Neutrophil (primary cell): ENCODE measurements at regions not wholly inside any gene's neighbourhood (a gene's known extent, or its start where the extent isn't known, plus 50 kb on each side); places are given as distances from the start of the nearest gene placed in this dataset.

ENCODE experiments used
- H3K27ac ChIP-seq: fragments of 200-600 bp; sonication (generic); 2 replicates; pipeline ENCODE4 v1.5.1; 2016; ENCODE audit warnings: mild to moderate bottlenecking, moderate library complexity
- H3K27me3 ChIP-seq: fragments of 200-600 bp; sonication (generic); 2 replicates; pipeline ENCODE4 v1.6.0; 2016; ENCODE audit warnings: mild to moderate bottlenecking
- H3K36me3 ChIP-seq: fragments of 200-600 bp; sonication (generic); 2 replicates; pipeline ENCODE4 v1.5.1; 2017
- H3K4me1 ChIP-seq, 2 experiments: fragments of 200-600 bp in 1 of 2; sonication (generic) in 1 of 2; 1 replicate in 1 of 2; 2 replicates in 1 of 2; pipeline versions ENCODE4 v1.5.1 to v1.6.1; 2013 to 2016; ENCODE audit warnings: low read depth in 1 of 2, low read length in 1 of 2, mild to moderate bottlenecking in 1 of 2, moderate library complexity in 1 of 2; ENCODE audit not compliant: control insufficient read depth in 1 of 2, insufficient read depth in 1 of 2
- H3K4me3 ChIP-seq, 2 experiments: fragments of 200-600 bp in 1 of 2; sonication (generic) in 1 of 2; 1 replicate in 1 of 2; 2 replicates in 1 of 2; pipeline ENCODE4 v1.5.1; 2013 to 2016; ENCODE audit warnings: low read depth in 1 of 2, low read length in 1 of 2, mild to moderate bottlenecking in 1 of 2, moderate library complexity in 1 of 2
- H3K9me3 ChIP-seq: fragments of 200-600 bp; sonication (generic); 2 replicates; pipeline ENCODE4 v1.5.1; 2016
- CTCF ChIP-seq: fragments of 200-600 bp; sonication (generic); IDR thresholded peaks from 2 replicates; pipeline ENCODE4 v1.5.1; 2016; ENCODE audit warnings: antibody characterized with exemption

GRCh38 chr4:157421365-157421764 lies 200.8 kb downstream of the GRIA2 start:
- H3K27me3 ChIP-seq, result no peaks in the 10 kb centered on the region
- H3K4me1 ChIP-seq, result no peaks in the 10 kb centered on the region
- no peaks in the 10 kb centered on the region for H3K36me3 ChIP-seq
- H3K4me3 ChIP-seq, result no peak overlapping the region
- no peak overlapping the region for H3K27ac ChIP-seq
- TF ChIP-seq CTCF, result no peak
- no peaks in the 10 kb centered on the region for H3K9me3 ChIP-seq
